ENCODE measurements at regions not wholly inside any gene's neighbourhood (a gene's known extent, or its start where the extent isn't known, plus 50 kb on each side); places are given as distances from the start of the nearest gene placed in this dataset.

- DNase-seq (ENCODE audit: low spot score) = no peak
- Histone ChIP-seq H3K36me3 (ENCODE audit: control insufficient read depth in 4 of 4, insufficient read depth in 3 of 4, low read depth in 1 of 4, low read length in 3 of 4) (no peaks in the 10 kb centered on the region), H3K9ac (ENCODE audit: low read depth in 1 of 2, low read length in 2 of 2) (no peak overlapping the region), H3K4me3 (ENCODE audit: low read depth in 1 of 3, low read length in 3 of 3) (no peak overlapping the region), H3K27ac (ENCODE audit: low read depth in 1 of 2, low read length in 2 of 2) (no peak overlapping the region), H3K27me3 (ENCODE audit: control insufficient read depth in 4 of 4, insufficient read depth in 4 of 4, low read length in 3 of 4) (no peaks in the 10 kb centered on the region), H3K9me3 (ENCODE audit: control insufficient read depth in 4 of 4, low read length in 3 of 4) (peaks cover 0 to 3% (median 0%) of the 10 kb centered on the region in 4 donors), H3K4me1 (ENCODE audit: control insufficient read depth in 4 of 4, insufficient read depth in 4 of 4, low read length in 3 of 4) (no peaks in the 10 kb centered on the region)
- TF ChIP-seq HNF4G (IDR thresholded peaks at IDR 0.05) = no peak
- TF ChIP-seq RXRA (IDR thresholded peaks at IDR 0.05) = no peak
- no peak for TF ChIP-seq RAD21 (IDR thresholded peaks at IDR 0.05)
- no peak for TF ChIP-seq EGR1 (IDR thresholded peaks at IDR 0.05; ENCODE audit: low read depth in 2 of 2)
- no peak for TF ChIP-seq NR2F2 (IDR thresholded peaks at IDR 0.05)
- no peak for TF ChIP-seq YY1 (IDR thresholded peaks at IDR 0.05)
- no peak for TF ChIP-seq REST (IDR thresholded peaks at IDR 0.05)
- no peak for TF ChIP-seq GABPA (IDR thresholded peaks at IDR 0.05 in 1 of 2, conservative IDR thresholded peaks at IDR 0.05 in 1 of 2)
- 58% methylated on average over 3 of the region's 3 CpGs for WGBS
These were observed 863.9 kb downstream of the STPG2 start for GRCh38 chr4:97279391-97279790.

GRCh38 chr4:97300561-97300960 lies 842.7 kb downstream of the STPG2 start:
- DNase-seq (ENCODE audit: low spot score) = no peak
- Histone ChIP-seq H3K4me1 (ENCODE audit: control insufficient read depth in 4 of 4, insufficient read depth in 4 of 4, low read length in 3 of 4) (no peaks in the 10 kb centered on the region), H3K36me3 (ENCODE audit: control insufficient read depth in 4 of 4, insufficient read depth in 3 of 4, low read depth in 1 of 4, low read length in 3 of 4) (no peaks in the 10 kb centered on the region), H3K27me3 (ENCODE audit: control insufficient read depth in 4 of 4, insufficient read depth in 4 of 4, low read length in 3 of 4) (no peaks in the 10 kb centered on the region), H3K9ac (ENCODE audit: low read depth in 1 of 2, low read length in 2 of 2) (no peak overlapping the region), H3K4me3 (ENCODE audit: low read depth in 1 of 3, low read length in 3 of 3) (no peak overlapping the region), H3K9me3 (ENCODE audit: control insufficient read depth in 4 of 4, low read length in 3 of 4) (peaks cover 0 to 13% (median 1%) of the 10 kb centered on the region in 4 donors), H3K27ac (ENCODE audit: low read depth in 1 of 2, low read length in 2 of 2) (no peak overlapping the region)
- WGBS = 51% methylated on average over 2 of the region's 2 CpGs
- TF ChIP-seq HNF4G (IDR thresholded peaks at IDR 0.05) = no peak
- no peak for TF ChIP-seq FOXA1 (IDR thresholded peaks at IDR 0.05)
- no peak for TF ChIP-seq ATF3 (IDR thresholded peaks at IDR 0.05)

GRCh38 chr4:97305351-97305750 lies 837.9 kb downstream of the STPG2 start:
- no peaks in the 10 kb centered on the region for H3K36me3 ChIP-seq (ENCODE audit: control insufficient read depth in 4 of 4, insufficient read depth in 3 of 4, low read depth in 1 of 4, low read length in 3 of 4)
- no peak overlapping the region for H3K27ac ChIP-seq (ENCODE audit: low read depth in 1 of 2, low read length in 2 of 2)
- TF ChIP-seq GABPA (IDR thresholded peaks at IDR 0.05 in 1 of 2, conservative IDR thresholded peaks at IDR 0.05 in 1 of 2) (no peak), JUND (IDR thresholded peaks at IDR 0.05) (no peak), MAX (IDR thresholded peaks at IDR 0.05) (no peak)
- H3K9ac ChIP-seq (ENCODE audit: low read depth in 1 of 2, low read length in 2 of 2) = no peak overlapping the region
- peaks cover 0 to 6% (median 1%) of the 10 kb centered on the region in 4 donors for H3K9me3 ChIP-seq (ENCODE audit: control insufficient read depth in 4 of 4, low read length in 3 of 4)
- 80% methylated on average over 2 of the region's 2 CpGs for WGBS
- no peak for DNase-seq (ENCODE audit: low spot score)
- no peak overlapping the region for H3K4me3 ChIP-seq (ENCODE audit: low read depth in 1 of 3, low read length in 3 of 3)
- H3K27me3 ChIP-seq (ENCODE audit: control insufficient read depth in 4 of 4, insufficient read depth in 4 of 4, low read length in 3 of 4) = no peaks in the 10 kb centered on the region
- H3K4me1 ChIP-seq (ENCODE audit: control insufficient read depth in 4 of 4, insufficient read depth in 4 of 4, low read length in 3 of 4) = no peaks in the 10 kb centered on the region

All from liver (tissue), 7 donors.